HepG2 (cell line): ENCODE measurements at regions not wholly inside any gene's neighbourhood (a gene's known extent, or its start where the extent isn't known, plus 50 kb on each side); places are given as distances from the start of the nearest gene placed in this dataset.

Experiments used
- ATAC-seq: fragments of 200-7000 bp; cut with Tn5 transposase; 3 replicates; pipeline ENCODE4 v1.9.1; 2020; ENCODE audit warnings: mild to moderate bottlenecking, moderate library complexity
- BruUV-seq: library from RNA; stranded (reverse); fragments of 400-500 nt; replicated peaks from 2 replicates; lab custom pipeline; 2021; lab: Mats Ljungman, UMichigan
- CTCF ChIA-PET: fragments of 300-600 bp; formaldehyde crosslinking; extraction: SDS; loops from one replicate; lab custom pipeline; 2021; ENCODE audit warnings: low total read pairs, inconsistent platforms, low intra/inter-chr PET ratio; lab: Yijun Ruan, JAX
- POLR2A ChIA-PET: fragments of 350-600 bp; sonication (Branson Sonifier 250); formaldehyde crosslinking; loops from one replicate; lab custom pipeline; 2020; ENCODE audit warnings: antibody characterized with exemption, inconsistent platforms; lab: Yijun Ruan, JAX
- DNase-seq: peaks from one replicate; pipeline ENCODE4 v3.0.0-alpha.2; 2015; ENCODE audit warnings: low spot score
- FAIRE-seq: peaks from 3 replicates; lab custom pipeline; 2011; peaks lifted over from hg19 to GRCh38; lab: Jason Lieb, UNC
- H2AFZ ChIP-seq: one replicate; pipeline ENCODE4 v1.6.1; 2011; ENCODE audit warnings: low read length, inconsistent platforms
- H3K27ac ChIP-seq: fragments of 300-600 bp; 3 replicates; pipeline ENCODE4 v1.8.0; 2011; ENCODE audit warnings: mixed run types, mild to moderate bottlenecking, mixed read lengths, low read length, inconsistent platforms; ENCODE audit not compliant: insufficient read depth; ENCODE audit errors: extremely low read length
- H3K27me3 ChIP-seq, 2 experiments: fragments of 200-600 bp in 1 of 2; 2 replicates in 1 of 2; 3 replicates in 1 of 2; pipeline versions ENCODE4 v1.6.0 to v1.8.0; 2011; ENCODE audit warnings: low read length in 2 of 2, mild to moderate bottlenecking in 2 of 2, moderate library complexity in 2 of 2, inconsistent platforms in 1 of 2; ENCODE audit not compliant: insufficient read depth in 2 of 2, control insufficient read depth in 1 of 2
- H3K36me3 ChIP-seq, 2 experiments: fragments of 200-600 bp in 1 of 2; replicated peaks in 1 of 2; 2 replicates in 1 of 2; 3 replicates in 1 of 2; pipeline versions ENCODE4 v1.5.1 to v1.8.0; 2011; ENCODE audit warnings: low read length in 2 of 2, inconsistent platforms in 1 of 2; ENCODE audit not compliant: insufficient read depth in 2 of 2, control insufficient read depth in 1 of 2
- H3K4me1 ChIP-seq: 2 replicates; pipeline ENCODE4 v1.5.1; 2012; ENCODE audit warnings: low read length, inconsistent platforms; ENCODE audit not compliant: insufficient read depth
- H3K4me2 ChIP-seq: 2 replicates; pipeline ENCODE4 v1.6.0; 2011; ENCODE audit warnings: low read depth, low read length, inconsistent platforms
- H3K4me3 ChIP-seq, 3 experiments: fragments of 200-600 bp in 1 of 3; sonication (generic), shearing (Covaris generic) in 1 of 3; replicated peaks in 1 of 3; 2 replicates each; pipeline ENCODE4 v1.5.1; 2011 to 2016; ENCODE audit warnings: low read length in 3 of 3, inconsistent platforms in 2 of 3, low read depth in 2 of 3, mild to moderate bottlenecking in 2 of 3, control low read depth in 1 of 3, mixed read lengths in 1 of 3; ENCODE audit not compliant: insufficient read depth in 1 of 3
- H3K79me2 ChIP-seq: one replicate; pipeline ENCODE4 v1.6.1; 2011; ENCODE audit warnings: low read length, inconsistent platforms; ENCODE audit not compliant: insufficient read depth
- H3K9ac ChIP-seq: 2 replicates; pipeline ENCODE4 v1.6.0; 2011; ENCODE audit warnings: mild to moderate bottlenecking, low read depth, low read length, inconsistent platforms; ENCODE audit not compliant: insufficient read depth
- H3K9me3 ChIP-seq: 2 replicates; pipeline ENCODE4 v1.5.1; 2012; ENCODE audit warnings: mild to moderate bottlenecking, low read length
- H4K20me1 ChIP-seq: 2 replicates; pipeline ENCODE4 v1.6.0; 2011; ENCODE audit warnings: inconsistent platforms, mild to moderate bottlenecking, low read length, moderate library complexity; ENCODE audit not compliant: insufficient read depth
- EP300 ChIP-seq, 3 experiments: sonication (generic) in 1 of 3; formaldehyde crosslinking in 1 of 3; IDR thresholded peaks; 2 replicates each; pipeline versions ENCODE4 v1.5.1 to v1.6.1; 2011 to 2020; ENCODE audit warnings: low read depth in 2 of 3, low read length in 2 of 3, borderline replicate concordance in 1 of 3, improper control_type of control experiment in 1 of 3, mild to moderate bottlenecking in 1 of 3, missing genetic modification reagents in 1 of 3, moderate library complexity in 1 of 3
- NFKBIZ ChIP-seq: IDR thresholded peaks from 2 replicates; pipeline ENCODE4 v1.6.1; 2018; ENCODE audit warnings: missing genetic modification reagents, missing compliant biosample characterization
- PHF8 ChIP-seq: sonication (generic); formaldehyde crosslinking; IDR thresholded peaks from 2 replicates; pipeline ENCODE4 v1.5.0; 2020; ENCODE audit warnings: missing genetic modification reagents
- RAD51 ChIP-seq: fragments of 450-650 bp; IDR thresholded peaks from 2 replicates; pipeline ENCODE4 v1.6.1; 2016; ENCODE audit warnings: borderline replicate concordance
- TAF15 ChIP-seq: fragments of 200-400 bp; formaldehyde crosslinking; IDR thresholded peaks from one replicate; pipeline ENCODE4 v1.6.1; 2018; ENCODE audit warnings: mild to moderate bottlenecking, low read depth, low read length; ENCODE audit not compliant: poor library complexity, severe bottlenecking
- ZFX ChIP-seq: sonication (generic); formaldehyde crosslinking; IDR thresholded peaks from 2 replicates; pipeline ENCODE4 v1.4.0; 2020; ENCODE audit warnings: mild to moderate bottlenecking, low read depth, missing genetic modification reagents, moderate library complexity
- ZNF605 ChIP-seq: sonication (generic); formaldehyde crosslinking; IDR thresholded peaks from 2 replicates; pipeline ENCODE4 v1.8.0; 2022; ENCODE audit warnings: mild to moderate bottlenecking, missing genetic modification reagents
- ZNF777 ChIP-seq: sonication (generic); formaldehyde crosslinking; IDR thresholded peaks from 2 replicates; pipeline ENCODE4 v1.4.0; 2020; ENCODE audit warnings: missing genetic modification reagents
- WGBS: methylation state at CpG from one replicate; pipeline ENCODE4 v1.1.6; 2017; ENCODE audit warnings: low lambda C conversion rate; 5-methylcytosine and 5-hydroxymethylcytosine counted together
- in situ Hi-C: cut with HindIII; loops from 2 replicates; pipeline ENCODE4 v1.10.0; 2017; ENCODE audit warnings: low pct_unique_long_range_greater_than_20kb; ENCODE audit not compliant: extremely low pct_ligation_motif_present
- intact Hi-C: fragments of 100-400 bp; cut with micrococcal nuclease; formaldehyde crosslinking; loops from one replicate; pipeline ENCODE4 v1.10.0; 2022; ENCODE audit not compliant: unreplicated experiment
- TF ChIP-seq, protein P1 (sequence below), 2 experiments: sonication (generic) in 1 of 2; formaldehyde crosslinking in 1 of 2; IDR thresholded peaks; 2 replicates each; pipeline versions ENCODE4 v1.5.1 to v1.6.1; 2011 to 2020; ENCODE audit warnings: borderline replicate concordance in 1 of 2, low read depth in 1 of 2, low read length in 1 of 2, mild to moderate bottlenecking in 1 of 2, missing genetic modification reagents in 1 of 2, moderate library complexity in 1 of 2

- BruUV-seq = no TSS peak
- peaks cover 31% of the 10 kb centered on the region for H3K4me1 ChIP-seq
- H3K27me3 ChIP-seq = no peaks in the 10 kb centered on the region
- no peak for ATAC-seq
- ChIA-PET POLR2A (no interaction called here), CTCF (no interaction called here)
- H2AFZ ChIP-seq = no peak overlapping the region
- no peaks in the 10 kb centered on the region for H4K20me1 ChIP-seq
- no peak overlapping the region for H3K4me2 ChIP-seq
- no peaks in the 10 kb centered on the region for H3K36me3 ChIP-seq
- no peak for FAIRE-seq
- no peak overlapping the region for H3K9ac ChIP-seq
- no peaks in the 10 kb centered on the region for H3K79me2 ChIP-seq
- intact Hi-C loops = no loop called here
- DNase-seq = no peak
- no peaks in the 10 kb centered on the region for H3K9me3 ChIP-seq
- TF ChIP-seq ZFX (CRISPR knock-in tag) = no peak
- TF ChIP-seq NFKBIZ (CRISPR knock-in tag) = no peak
- no peak for TF ChIP-seq PHF8 (CRISPR knock-in tag)
- no peak for TF ChIP-seq TAF15
- no peak for TF ChIP-seq ZNF777 (CRISPR knock-in tag)
- TF ChIP-seq EP300 (IDR thresholded peaks at IDR 0.05; ENCODE audit: low read depth in 2 of 2, low read length in 2 of 2) = no peak
- no peak for TF ChIP-seq EP300 (CRISPR knock-in tag; IDR thresholded peaks at IDR 0.05; ENCODE audit: borderline replicate concordance)
- no peak overlapping the region for H3K27ac ChIP-seq
- no peak overlapping the region for H3K4me3 ChIP-seq
- in situ Hi-C loops = no loop called here
These were observed 207.0 kb upstream of the CITED2 start for GRCh38 chr6:139581485-139581865.

DNA sequence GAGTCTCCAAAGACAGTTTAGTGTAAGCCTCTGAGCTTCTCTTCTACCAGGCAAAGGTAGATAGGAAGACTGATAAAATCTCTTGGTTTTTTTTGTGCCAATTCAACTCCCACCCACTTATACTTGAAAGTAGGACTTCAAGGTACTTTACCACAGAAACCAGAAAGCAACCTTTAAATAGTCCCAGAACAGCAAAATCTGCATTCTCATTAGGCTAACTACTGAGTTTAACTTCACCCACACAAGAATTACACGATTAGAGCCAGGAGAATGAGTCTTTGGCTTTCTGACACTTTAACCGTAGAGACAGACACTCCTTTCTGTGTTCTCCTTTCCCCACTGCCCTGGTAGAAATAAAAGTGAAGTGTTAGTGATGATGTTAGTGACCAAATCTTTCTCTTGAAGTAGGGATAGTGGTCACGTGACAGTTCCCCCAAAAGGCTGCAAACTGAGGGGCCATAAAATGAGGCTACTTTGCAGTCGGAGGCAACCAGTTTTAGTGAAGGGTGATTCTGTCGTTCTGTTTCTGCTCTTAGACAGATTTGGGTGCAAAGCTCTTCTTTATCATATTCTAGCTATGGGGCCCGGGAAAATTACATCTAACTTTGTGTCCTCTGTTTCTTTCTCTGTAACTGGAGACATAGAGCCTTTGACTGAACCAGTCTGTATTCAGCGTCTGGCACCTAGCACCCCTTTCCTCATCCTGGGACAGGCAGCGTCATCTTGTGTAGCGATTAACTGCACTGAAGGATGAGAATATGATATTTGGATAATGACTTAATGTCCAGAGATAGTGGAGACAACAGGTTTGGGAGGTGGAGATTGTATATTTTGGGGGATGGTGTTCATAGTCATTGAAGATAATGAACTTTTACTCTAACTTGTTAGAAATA, 206.4 kb upstream of the CITED2 start:
- Histone ChIP-seq H3K27me3 (no peaks in the 10 kb centered on the region), H3K4me1 (peaks cover 26% of the 10 kb centered on the region), H3K4me2 (no peak overlapping the region), H4K20me1 (no peaks in the 10 kb centered on the region), H3K79me2 (no peaks in the 10 kb centered on the region), H3K9ac (no peak overlapping the region), H2AFZ (no peak overlapping the region), H3K27ac (no peak overlapping the region), H3K4me3 (no peak overlapping the region), H3K9me3 (no peaks in the 10 kb centered on the region), H3K36me3 (no peaks in the 10 kb centered on the region)
- ChIA-PET CTCF (no interaction called here), POLR2A (no interaction called here)
- no peak for FAIRE-seq
- 60% methylated on average over 9 of the region's 9 CpGs for WGBS
- DNase-seq = no peak
- in situ Hi-C loops (no loop called here), intact Hi-C loops (no loop called here)
- BruUV-seq = no TSS peak
- ATAC-seq = no peak
- TF ChIP-seq ZNF605 (CRISPR knock-in tag) = no peak
- TF ChIP-seq, protein P1, sequence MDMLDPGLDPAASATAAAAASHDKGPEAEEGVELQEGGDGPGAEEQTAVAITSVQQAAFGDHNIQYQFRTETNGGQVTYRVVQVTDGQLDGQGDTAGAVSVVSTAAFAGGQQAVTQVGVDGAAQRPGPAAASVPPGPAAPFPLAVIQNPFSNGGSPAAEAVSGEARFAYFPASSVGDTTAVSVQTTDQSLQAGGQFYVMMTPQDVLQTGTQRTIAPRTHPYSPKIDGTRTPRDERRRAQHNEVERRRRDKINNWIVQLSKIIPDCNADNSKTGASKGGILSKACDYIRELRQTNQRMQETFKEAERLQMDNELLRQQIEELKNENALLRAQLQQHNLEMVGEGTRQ (IDR thresholded peaks at IDR 0.05; ENCODE audit: low read depth, low read length) = peak; percentile 55; the same call in 1 of the 2 replicates
- TF ChIP-seq, protein P1 (CRISPR knock-in tag; IDR thresholded peaks at IDR 0.05; ENCODE audit: borderline replicate concordance) = no peak
- TF ChIP-seq RAD51 = peak; percentile 83
